H9 (cell line): ENCODE measurements at regions not wholly inside any gene's neighbourhood (a gene's known extent, or its start where the extent isn't known, plus 50 kb on each side); places are given as distances from the start of the nearest gene placed in this dataset.
A peak's percentile ranks its signal among the peaks of the same experiment; 100 is the strongest.

ENCODE experiments used
- DNase-seq: peaks from one replicate; pipeline ENCODE4 v3.0.0-alpha.2; 2017
- H2AFZ ChIP-seq: one replicate; pipeline ENCODE4 v1.6.1; 2013; ENCODE audit warnings: mild to moderate bottlenecking, low read length, control low read depth, moderate library complexity
- H2AK5ac ChIP-seq: 2 replicates; pipeline ENCODE4 v1.6.1; 2013; ENCODE audit warnings: low read length, control low read depth, mixed read lengths; ENCODE audit not compliant: insufficient read length
- H2BK120ac ChIP-seq: one replicate; pipeline ENCODE4 v1.6.1; 2013; ENCODE audit warnings: low read depth, mild to moderate bottlenecking, low read length, control low read depth, inconsistent platforms; ENCODE audit not compliant: poor library complexity, severe bottlenecking
- H2BK12ac ChIP-seq: 2 replicates; pipeline ENCODE4 v1.6.1; 2013; ENCODE audit warnings: low read length, control low read depth, mixed read lengths, low read depth; ENCODE audit not compliant: insufficient read length
- H2BK15ac ChIP-seq: 2 replicates; pipeline ENCODE4 v1.6.1; 2013; ENCODE audit warnings: low read depth, low read length, control low read depth
- H2BK20ac ChIP-seq: one replicate; pipeline ENCODE4 v1.6.1; 2013; ENCODE audit warnings: low read depth, mild to moderate bottlenecking, low read length, control low read depth, inconsistent platforms; ENCODE audit not compliant: poor library complexity, severe bottlenecking
- H2BK5ac ChIP-seq: 2 replicates; pipeline ENCODE4 v1.6.1; 2013; ENCODE audit warnings: low read length, control low read depth, mixed read lengths; ENCODE audit not compliant: insufficient read length
- H3K14ac ChIP-seq: 2 replicates; pipeline ENCODE4 v1.6.1; 2013; ENCODE audit warnings: low read length, control low read depth; ENCODE audit not compliant: insufficient read depth
- H3K18ac ChIP-seq: 2 replicates; pipeline ENCODE4 v1.6.1; 2013; ENCODE audit warnings: low read depth, mild to moderate bottlenecking, mixed read lengths, low read length, control low read depth; ENCODE audit not compliant: insufficient read length
- H3K23ac ChIP-seq: 2 replicates; pipeline ENCODE4 v1.6.1; 2013; ENCODE audit warnings: low read length, control low read depth, mixed read lengths, low read depth; ENCODE audit not compliant: insufficient read length
- H3K23me2 ChIP-seq: 2 replicates; pipeline ENCODE4 v1.6.1; 2013; ENCODE audit warnings: low read depth, mild to moderate bottlenecking, mixed read lengths, low read length, control low read depth; ENCODE audit not compliant: insufficient read length, poor library complexity, severe bottlenecking
- H3K27ac ChIP-seq: 2 replicates; pipeline ENCODE4 v1.5.1; 2013; ENCODE audit warnings: low read length, control low read depth, mixed read lengths, low read depth; ENCODE audit not compliant: insufficient read length
- H3K27me3 ChIP-seq: 2 replicates; pipeline ENCODE4 v1.6.1; 2013; ENCODE audit warnings: low read length, control low read depth, inconsistent platforms; ENCODE audit not compliant: insufficient read depth
- H3K4ac ChIP-seq: 2 replicates; pipeline ENCODE4 v1.6.1; 2013; ENCODE audit warnings: low read depth, mild to moderate bottlenecking, control low read depth, inconsistent platforms, low read length, moderate library complexity
- H3K4me1 ChIP-seq: 2 replicates; pipeline ENCODE4 v1.6.1; 2013; ENCODE audit warnings: low read length, control low read depth, inconsistent platforms; ENCODE audit not compliant: insufficient read depth
- H3K4me2 ChIP-seq: 2 replicates; pipeline ENCODE4 v1.6.1; 2013; ENCODE audit warnings: low read length, control low read depth, mixed read lengths; ENCODE audit not compliant: insufficient read length, insufficient read depth
- H3K56ac ChIP-seq: 2 replicates; pipeline ENCODE4 v1.6.1; 2013; ENCODE audit warnings: low read depth, mild to moderate bottlenecking, mixed read lengths, low read length, control low read depth; ENCODE audit not compliant: insufficient read length
- H3K79me1 ChIP-seq: 2 replicates; pipeline ENCODE4 v1.6.1; 2013; ENCODE audit warnings: low read depth, mild to moderate bottlenecking, moderate library complexity, low read length, control low read depth, inconsistent platforms; ENCODE audit not compliant: insufficient read depth, poor library complexity, severe bottlenecking
- H3K79me2 ChIP-seq: 2 replicates; pipeline ENCODE4 v1.6.1; 2013; ENCODE audit warnings: low read length, control low read depth, inconsistent platforms; ENCODE audit not compliant: insufficient read depth
- H3K9ac ChIP-seq: 2 replicates; pipeline ENCODE4 v1.6.1; 2013; ENCODE audit warnings: low read length, control low read depth, mixed read lengths; ENCODE audit not compliant: insufficient read length; ENCODE audit errors: extremely low read depth
- H3K9me3 ChIP-seq: one replicate; pipeline ENCODE4 v1.6.1; 2013; ENCODE audit warnings: low read depth, low read length, inconsistent platforms; ENCODE audit not compliant: control insufficient read depth
- H3T11ph ChIP-seq: one replicate; pipeline ENCODE4 v1.6.1; 2013; ENCODE audit warnings: mild to moderate bottlenecking, low read length, control low read depth, inconsistent platforms
- H4K20me1 ChIP-seq: one replicate; pipeline ENCODE4 v1.6.1; 2013; ENCODE audit not compliant: control insufficient read depth, insufficient read length, insufficient read depth
- H4K5ac ChIP-seq: 2 replicates; pipeline ENCODE4 v1.6.1; 2013; ENCODE audit warnings: low read depth, mild to moderate bottlenecking, mixed read lengths, low read length, control low read depth; ENCODE audit not compliant: insufficient read length
- H4K8ac ChIP-seq: replicated peaks from 2 replicates; pipeline ENCODE4 v1.6.1; 2013; ENCODE audit warnings: low read length, control low read depth, mixed read lengths, low read depth; ENCODE audit not compliant: insufficient read length
- H4K91ac ChIP-seq: 2 replicates; pipeline ENCODE4 v1.6.1; 2013; ENCODE audit warnings: low read depth, mild to moderate bottlenecking, moderate library complexity, mixed read lengths, low read length, control low read depth; ENCODE audit not compliant: insufficient read length
- H3K27ac Mint-ChIP-seq, 3 experiments: 2 replicates in 2 of 3; 3 replicates in 1 of 3; pipeline ENCODE4 v1.8.0; 2020 to 2021; ENCODE audit warnings: mixed read lengths in 3 of 3, mild to moderate bottlenecking in 1 of 3, moderate library complexity in 1 of 3
- H3K27me3 Mint-ChIP-seq: 2 replicates; pipeline ENCODE4 v1.8.0; 2021; ENCODE audit warnings: low read depth, mild to moderate bottlenecking, moderate library complexity, mixed read lengths
- H3K36me3 Mint-ChIP-seq, 3 experiments: 2 replicates in 2 of 3; 3 replicates in 1 of 3; pipeline ENCODE4 v1.8.0; 2020 to 2021; ENCODE audit warnings: low read depth in 3 of 3, mixed read lengths in 3 of 3; ENCODE audit not compliant: insufficient read depth in 1 of 3
- H3K4me1 Mint-ChIP-seq, 2 experiments: 2 replicates each; pipeline ENCODE4 v1.8.0; 2020; ENCODE audit warnings: mixed read lengths in 2 of 2
- H3K4me3 Mint-ChIP-seq, 2 experiments: 2 replicates in 1 of 2; 3 replicates in 1 of 2; pipeline ENCODE4 v1.8.0; 2020 to 2021; ENCODE audit warnings: mild to moderate bottlenecking in 2 of 2, mixed read lengths in 2 of 2, moderate library complexity in 1 of 2
- H3K9me3 Mint-ChIP-seq, 2 experiments: 2 replicates in 1 of 2; 3 replicates in 1 of 2; pipeline ENCODE4 v1.8.0; 2020; ENCODE audit warnings: mild to moderate bottlenecking in 2 of 2, mixed read lengths in 2 of 2, moderate library complexity in 1 of 2
- WGBS: extraction: QIAGEN DNeasy Blood & Tissue Kit; methylation state at CpG from one replicate; pipeline ENCODE4 v1.1.7; 2013; ENCODE audit warnings: missing lambda C conversion rate, low lambda C conversion rate, mixed read lengths; ENCODE audit not compliant: insufficient read length; ENCODE audit errors: extremely low coverage; 5-methylcytosine and 5-hydroxymethylcytosine counted together
- TF ChIP-seq, protein P1 (sequence below): fragments of 200-600 bp; sonication (generic); conservative IDR thresholded peaks from 3 replicates; pipeline ENCODE4 v1.8.0; 2021; ENCODE audit warnings: antibody characterized with exemption, mild to moderate bottlenecking

GRCh38 chr10:44196008-44196320 is 188.9 kb downstream of the CXCL12 start:
- Histone ChIP-seq H4K20me1 (no peaks in the 10 kb centered on the region), H3K4me1 (no peaks in the 10 kb centered on the region), H2BK120ac (no peak overlapping the region), H2BK20ac (no peak overlapping the region), H3K23me2 (no peaks in the 10 kb centered on the region), H4K8ac (no peak overlapping the region), H3K4me2 (no peak overlapping the region), H3K9ac (no peak overlapping the region), H2AFZ (no peak overlapping the region), H2AK5ac (no peak overlapping the region), H2BK5ac (no peak overlapping the region), H3K79me2 (no peaks in the 10 kb centered on the region), H4K5ac (no peak overlapping the region), H3K79me1 (no peaks in the 10 kb centered on the region), H3K9me3 (no peaks in the 10 kb centered on the region), H2BK15ac (no peak overlapping the region), H3K27ac (no peak overlapping the region), H3K27me3 (no peaks in the 10 kb centered on the region), H3T11ph (no peak overlapping the region), H3K14ac (no peak overlapping the region), H4K91ac (no peak overlapping the region), H2BK12ac (no peak overlapping the region), H3K23ac (no peak overlapping the region), H3K4ac (no peak overlapping the region), H3K56ac (no peak overlapping the region), H3K18ac (no peak overlapping the region)
- Mint-ChIP-seq H3K27me3 (no peaks in the 10 kb centered on the region; the same call in 1 of the 2 replicates), H3K27ac (peak overlapping the region in 1 of 3 experiments; percentile 65; a peak in 2 of 7 replicates), H3K4me3 (no peak overlapping the region), H3K4me1 (peaks cover 3 to 4% of the 10 kb centered on the region in 2 experiments), H3K9me3 (peaks cover 3 to 7% of the 10 kb centered on the region in 2 experiments; a peak in 3 of 5 replicates), H3K36me3 (peaks cover 0 to 7% (median 0%) of the 10 kb centered on the region in 3 experiments; a peak in 3 of 7 replicates)
- no peak for DNase-seq
- WGBS: no CpG with 5 or more reads among the region's 2 CpGs
- TF ChIP-seq, protein P1, sequence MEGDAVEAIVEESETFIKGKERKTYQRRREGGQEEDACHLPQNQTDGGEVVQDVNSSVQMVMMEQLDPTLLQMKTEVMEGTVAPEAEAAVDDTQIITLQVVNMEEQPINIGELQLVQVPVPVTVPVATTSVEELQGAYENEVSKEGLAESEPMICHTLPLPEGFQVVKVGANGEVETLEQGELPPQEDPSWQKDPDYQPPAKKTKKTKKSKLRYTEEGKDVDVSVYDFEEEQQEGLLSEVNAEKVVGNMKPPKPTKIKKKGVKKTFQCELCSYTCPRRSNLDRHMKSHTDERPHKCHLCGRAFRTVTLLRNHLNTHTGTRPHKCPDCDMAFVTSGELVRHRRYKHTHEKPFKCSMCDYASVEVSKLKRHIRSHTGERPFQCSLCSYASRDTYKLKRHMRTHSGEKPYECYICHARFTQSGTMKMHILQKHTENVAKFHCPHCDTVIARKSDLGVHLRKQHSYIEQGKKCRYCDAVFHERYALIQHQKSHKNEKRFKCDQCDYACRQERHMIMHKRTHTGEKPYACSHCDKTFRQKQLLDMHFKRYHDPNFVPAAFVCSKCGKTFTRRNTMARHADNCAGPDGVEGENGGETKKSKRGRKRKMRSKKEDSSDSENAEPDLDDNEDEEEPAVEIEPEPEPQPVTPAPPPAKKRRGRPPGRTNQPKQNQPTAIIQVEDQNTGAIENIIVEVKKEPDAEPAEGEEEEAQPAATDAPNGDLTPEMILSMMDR: no peak
